ENCODE measurements at regions not wholly inside any gene's neighbourhood (a gene's known extent, or its start where the extent isn't known, plus 50 kb on each side); places are given as distances from the start of the nearest gene placed in this dataset.
"Not testable (repeated sequence)": the region's sequence is repeated elsewhere in the genome, so short reads cannot be mapped to it uniquely, and the experiment has no call there.

- DNase-seq, result no peak
These were observed 1719.9 kb downstream of the GRIK2 start for GRCh38 chr6:103113416-103113815.

GRCh38 chr6:103107985-103108384 is 1714.5 kb downstream of the GRIK2 start:
- no peak for DNase-seq

GRCh38 chr6:103105686-103106085 is 1712.2 kb downstream of the GRIK2 start:
- no peak for DNase-seq

- no peak for DNase-seq
These were observed 1707.8 kb downstream of the GRIK2 start for GRCh38 chr6:103101267-103101666.

GRCh38 chr6:103092414-103092813 is 1698.9 kb downstream of the GRIK2 start:
- not testable (repeated sequence) for DNase-seq

- DNase-seq, result no peak
These were observed 1692.3 kb downstream of the GRIK2 start for GRCh38 chr6:103085801-103086200.

- DNase-seq, result no peak
These were observed 1688.5 kb downstream of the GRIK2 start for GRCh38 chr6:103081876-103082630.

GRCh38 chr6:103081126-103081525 is 1687.6 kb downstream of the GRIK2 start:
- DNase-seq, result no peak

- no peak for DNase-seq
These were observed 1687.0 kb downstream of the GRIK2 start for GRCh38 chr6:103080497-103080896.

- DNase-seq, result no peak
These were observed 1686.4 kb downstream of the GRIK2 start for GRCh38 chr6:103079867-103080266.

- no peak for DNase-seq
These were observed 1668.6 kb downstream of the GRIK2 start for GRCh38 chr6:103062136-103062535.

GRCh38 chr6:103047567-103047966 is 1654.1 kb downstream of the GRIK2 start:
- no peak for DNase-seq

GRCh38 chr6:103042336-103042735 is 1648.8 kb downstream of the GRIK2 start:
- no peak for DNase-seq

- no peak for DNase-seq
These were observed 1643.3 kb downstream of the GRIK2 start for GRCh38 chr6:103036846-103037245.

GRCh38 chr6:103027271-103027931 is 1633.9 kb downstream of the GRIK2 start:
- DNase-seq, result no peak

GRCh38 chr6:103018426-103018825 is 1624.9 kb downstream of the GRIK2 start:
- no peak for DNase-seq

- no peak for DNase-seq
These were observed 1624.4 kb downstream of the GRIK2 start for GRCh38 chr6:103017878-103018277.

- no peak for DNase-seq
These were observed 1618.1 kb downstream of the GRIK2 start for GRCh38 chr6:103011605-103012004.

GRCh38 chr6:103002282-103002681 is 1608.8 kb downstream of the GRIK2 start:
- DNase-seq, result no peak

GRCh38 chr6:103001724-103002123 is 1608.2 kb downstream of the GRIK2 start:
- DNase-seq, result no peak

- DNase-seq, result no peak
These were observed 1607.2 kb downstream of the GRIK2 start for GRCh38 chr6:103000688-103001087.

- no peak for DNase-seq
These were observed 1602.0 kb downstream of the GRIK2 start for GRCh38 chr6:102995491-102995890.

- no peak for DNase-seq
These were observed 1601.4 kb downstream of the GRIK2 start for GRCh38 chr6:102994866-102995265.

GRCh38 chr6:102986086-102986485 is 1592.6 kb downstream of the GRIK2 start:
- no peak for DNase-seq

GRCh38 chr6:102984357-102984756 is 1590.8 kb downstream of the GRIK2 start:
- DNase-seq, result no peak
